A549 (cell line): ENCODE measurements at regions not wholly inside any gene's neighbourhood (a gene's known extent, or its start where the extent isn't known, plus 50 kb on each side); places are given as distances from the start of the nearest gene placed in this dataset.
A peak's percentile ranks its signal among the peaks of the same experiment; 100 is the strongest.

Experiments
- ATAC-seq, 2 experiments: fragments of 200-7000 bp in 1 of 2; fragments of >200 bp in 1 of 2; cut with Nextera tagmentation in 1 of 2; cut with Tn5 transposase in 1 of 2; 3 replicates each; pipeline versions ENCODE4 v1.8.0 to v1.9.1; 2018 to 2020; ENCODE audit warnings: mild to moderate bottlenecking in 1 of 2, moderate library complexity in 1 of 2
- CTCF ChIA-PET: fragments of 300-600 bp; sonication (Branson Sonifier 250); formaldehyde crosslinking; extraction: SDS; loops from one replicate; lab custom pipeline; 2021; ENCODE audit warnings: antibody characterized with exemption, inconsistent platforms; lab: Yijun Ruan, JAX
- POLR2A ChIA-PET: fragments of 350-600 bp; formaldehyde crosslinking; extraction: SDS; loops from one replicate; lab custom pipeline; 2021; ENCODE audit warnings: antibody characterized with exemption, inconsistent platforms; lab: Yijun Ruan, JAX
- DNase-seq, 2 experiments: peaks; one replicate each; pipeline versions ENCODE4 v3.0.0 to v3.0.0-alpha.2; 2011 to 2016; ENCODE audit warnings: low read depth in 1 of 2, low spot score in 1 of 2
- FAIRE-seq: peaks from 2 replicates; lab custom pipeline; 2011; peaks lifted over from hg19 to GRCh38; lab: Jason Lieb, UNC
- H3K27ac ChIP-seq, 2 experiments: fragments of >200 bp; sonication (Bioruptor Twin); formaldehyde crosslinking; 3 replicates each; pipeline ENCODE4 v1.5.1; 2016 to 2017
- H3K4me1 ChIP-seq: fragments of >200 bp; sonication (Bioruptor Twin); formaldehyde crosslinking; 3 replicates; pipeline ENCODE4 v1.6.1; 2016
- H3K4me2 ChIP-seq: fragments of >200 bp; sonication (Bioruptor Twin); formaldehyde crosslinking; 3 replicates; pipeline ENCODE4 v1.6.1; 2016
- H3K4me3 ChIP-seq: fragments of >200 bp; sonication (Bioruptor Twin); formaldehyde crosslinking; 3 replicates; pipeline ENCODE4 v1.5.1; 2016
- H3K9me3 ChIP-seq: fragments of >200 bp; sonication (Bioruptor Twin); formaldehyde crosslinking; 3 replicates; pipeline ENCODE4 v1.6.1; 2016
- BHLHE40 ChIP-seq: IDR thresholded peaks from 2 replicates; pipeline ENCODE4 v1.6.1; 2012; ENCODE audit warnings: low read depth, low read length, inconsistent platforms
- CHD2 ChIP-seq: fragments of 150-350 bp; IDR thresholded peaks from 2 replicates; pipeline ENCODE4 v1.6.1; 2014; ENCODE audit warnings: low read length; ENCODE audit not compliant: partially characterized antibody
- CHD4 ChIP-seq: fragments of 200-600 bp; sonication (generic); IDR thresholded peaks from 2 replicates; pipeline ENCODE4 v1.6.1; 2016; ENCODE audit warnings: antibody characterized with exemption, mild to moderate bottlenecking, borderline replicate concordance
- E2F6 ChIP-seq: IDR thresholded peaks from 2 replicates; pipeline ENCODE4 v1.6.1; 2012; ENCODE audit warnings: low read depth, borderline replicate concordance
- EHMT2 ChIP-seq: fragments of 200-600 bp; sonication (generic); IDR thresholded peaks from 2 replicates; pipeline ENCODE4 v1.6.1; 2016; ENCODE audit warnings: antibody characterized with exemption, low read depth, mild to moderate bottlenecking, moderate library complexity
- ELK1 ChIP-seq: fragments of 150-350 bp; IDR thresholded peaks from 2 replicates; pipeline ENCODE4 v1.6.1; 2014; ENCODE audit warnings: low read depth, mild to moderate bottlenecking, low read length
- FOSL2 ChIP-seq, 2 experiments: fragments of 450-650 bp in 1 of 2; fragments of >200 bp in 1 of 2; sonication (Bioruptor Twin) in 1 of 2; formaldehyde crosslinking; IDR thresholded peaks; 2 replicates each; pipeline versions ENCODE4 v1.5.0 to v1.6.1; 2016 to 2020; ENCODE audit warnings: mild to moderate bottlenecking in 1 of 2, moderate library complexity in 1 of 2
- GATA3 ChIP-seq: IDR thresholded peaks from 2 replicates; pipeline ENCODE4 v1.6.1; 2012; ENCODE audit warnings: borderline replicate concordance
- HEYL ChIP-seq: fragments of 250-450 bp; sonication (Bioruptor Pico); IDR thresholded peaks from 2 replicates; pipeline ENCODE4 v1.8.0; 2021; ENCODE audit warnings: mild to moderate bottlenecking, moderate library complexity
- HMGXB4 ChIP-seq: fragments of 250-450 bp; sonication (Bioruptor Pico); IDR thresholded peaks from 2 replicates; pipeline ENCODE4 v1.5.0; 2021; ENCODE audit warnings: mild to moderate bottlenecking, moderate library complexity, borderline replicate concordance
- HOXA7 ChIP-seq: fragments of 250-450 bp; sonication (Bioruptor Pico); IDR thresholded peaks from 2 replicates; pipeline ENCODE4 v1.5.0; 2020; ENCODE audit warnings: mild to moderate bottlenecking, moderate library complexity
- JUNB ChIP-seq: fragments of >200 bp; sonication (Bioruptor Twin); formaldehyde crosslinking; IDR thresholded peaks from 2 replicates; pipeline ENCODE4 v1.6.1; 2016
- KDM1A ChIP-seq: fragments of 200-600 bp; sonication (generic); IDR thresholded peaks from 2 replicates; pipeline ENCODE4 v1.6.1; 2016; ENCODE audit warnings: low read depth, mild to moderate bottlenecking
- MAFK ChIP-seq: fragments of 450-650 bp; IDR thresholded peaks from 2 replicates; pipeline ENCODE4 v1.6.1; 2014; ENCODE audit not compliant: partially characterized antibody
- MAX ChIP-seq: IDR thresholded peaks from 2 replicates; pipeline ENCODE4 v1.6.1; 2012
- MAZ ChIP-seq: fragments of 150-350 bp; IDR thresholded peaks from 2 replicates; pipeline ENCODE4 v1.6.1; 2014; ENCODE audit warnings: antibody characterized with exemption, low read depth, low read length, borderline replicate concordance
- MYC ChIP-seq: IDR thresholded peaks from 2 replicates; pipeline ENCODE4 v1.6.1; 2012; ENCODE audit warnings: mild to moderate bottlenecking, inconsistent platforms, low read length, improper control_type of control experiment, borderline replicate concordance
- NFE2L2 ChIP-seq: fragments of 150-350 bp; conservative IDR thresholded peaks from 2 replicates; pipeline ENCODE4 v1.6.1; 2014; ENCODE audit warnings: low read length
- NPAS2 ChIP-seq: fragments of 250-450 bp; sonication (Bioruptor Pico); IDR thresholded peaks from 2 replicates; pipeline ENCODE4 v1.8.0; 2022; ENCODE audit warnings: mild to moderate bottlenecking, moderate library complexity, borderline replicate concordance
- PHF8 ChIP-seq: fragments of 200-600 bp; sonication (generic); IDR thresholded peaks from 2 replicates; pipeline ENCODE4 v1.6.1; 2016; ENCODE audit warnings: low read depth, mild to moderate bottlenecking, antibody characterized with exemption, moderate library complexity, borderline replicate concordance
- SMC3 ChIP-seq: fragments of >200 bp; sonication (Bioruptor Twin); formaldehyde crosslinking; IDR thresholded peaks from 3 replicates; pipeline ENCODE4 v1.6.1; 2018; ENCODE audit warnings: inconsistent platforms
- SREBF2 ChIP-seq: fragments of 450-650 bp; IDR thresholded peaks from 2 replicates; pipeline ENCODE4 v1.6.1; 2014; ENCODE audit warnings: mild to moderate bottlenecking, moderate library complexity
- WGBS: methylation state at CpG from one replicate; pipeline ENCODE4 v1.1.6; 2017; ENCODE audit errors: missing lambda C conversion rate; 5-methylcytosine and 5-hydroxymethylcytosine counted together

- no peak overlapping the region for H3K27ac ChIP-seq
- no peaks in the 10 kb centered on the region for H3K9me3 ChIP-seq
- FAIRE-seq: no peak
- no peak overlapping the region for H3K4me2 ChIP-seq
- CTCF ChIA-PET: no interaction called here
- TF ChIP-seq PHF8 (no peak), MYC (no peak), MAFK (no peak), NFE2L2 (no peak), E2F6 (no peak), JUNB (no peak), KDM1A (no peak), NPAS2 (CRISPR knock-in tag) (no peak), FOSL2 (IDR thresholded peaks at IDR 0.05) (no peak), FOSL2 (CRISPR knock-in tag; IDR thresholded peaks at IDR 0.05) (no peak), ELK1 (no peak), HOXA7 (CRISPR knock-in tag) (no peak), MAX (no peak), CHD2 (no peak), SREBF2 (no peak), BHLHE40 (no peak), EHMT2 (no peak), HMGXB4 (CRISPR knock-in tag) (no peak), SMC3 (no peak), GATA3 (no peak)
- no peak for ATAC-seq
- no peaks in the 10 kb centered on the region for H3K4me1 ChIP-seq
- 7% methylated on average over 3 of the region's 3 CpGs for WGBS
- no peak overlapping the region for H3K4me3 ChIP-seq
- DNase-seq: no peak
- POLR2A ChIA-PET: no interaction called here
Observed at GRCh38 chr7:152979376-152979775, 219.8 kb downstream of the ACTR3B start.

- H3K27ac ChIP-seq: no peak overlapping the region
- CTCF ChIA-PET: no interaction called here
- no peak overlapping the region for H3K4me2 ChIP-seq
- POLR2A ChIA-PET: no interaction called here
- no peak for ATAC-seq
- no peak for DNase-seq
- no peak overlapping the region for H3K4me3 ChIP-seq
- H3K4me1 ChIP-seq: no peaks in the 10 kb centered on the region
- 5% methylated on average over 4 of the region's 4 CpGs for WGBS
- no peaks in the 10 kb centered on the region for H3K9me3 ChIP-seq
- no peak for FAIRE-seq
- peak; percentile 43 for TF ChIP-seq MAFK
- no peak for TF ChIP-seq SMC3
- no peak for TF ChIP-seq HEYL (CRISPR knock-in tag)
- TF ChIP-seq CHD2: no peak
- no peak for TF ChIP-seq CHD4
- no peak for TF ChIP-seq MAZ
Observed at GRCh38 chr7:152984421-152984820, 224.9 kb downstream of the ACTR3B start.
